ENCODE measurements at regions not wholly inside any gene's neighbourhood (a gene's known extent, or its start where the extent isn't known, plus 50 kb on each side); places are given as distances from the start of the nearest gene placed in this dataset.

DNA sequence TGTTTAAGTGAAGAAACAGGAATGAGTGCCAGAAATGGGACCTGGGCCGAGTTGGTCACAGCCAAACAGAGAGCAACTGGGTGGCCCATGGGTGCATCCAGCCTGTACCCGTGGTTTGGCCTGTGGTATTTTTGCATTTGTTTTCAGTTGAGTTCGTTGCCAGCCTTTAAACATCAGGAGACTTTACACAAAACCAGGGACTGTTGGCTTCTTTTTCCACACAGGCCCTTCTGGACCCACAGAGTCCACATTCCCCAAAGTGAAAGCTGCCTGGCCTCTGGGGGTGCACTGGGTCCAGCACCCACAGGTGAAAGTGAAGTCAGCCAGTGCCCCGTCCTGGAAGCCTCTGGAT, 54.1 kb upstream of the TNS3 start:
- TF ChIP-seq CTCF (IDR thresholded peaks at IDR 0.05) (no peak), POLR2A (IDR thresholded peaks at IDR 0.05) (no peak), EP300 (IDR thresholded peaks at IDR 0.05) (no peak)
